ENCODE measurements at regions not wholly inside any gene's neighbourhood (a gene's known extent, or its start where the extent isn't known, plus 50 kb on each side); places are given as distances from the start of the nearest gene placed in this dataset.

- TF ChIP-seq POLR2AphosphoS5 (IDR thresholded peaks at IDR 0.05; ENCODE audit: low read depth, low read length) (no peak), POLR2A (IDR thresholded peaks at IDR 0.05; ENCODE audit: low read depth, low read length) (no peak), PAX5 (IDR thresholded peaks at IDR 0.05; ENCODE audit: insufficient read depth, low read length, severe bottlenecking) (no peak), POU2F2 (IDR thresholded peaks at IDR 0.05; ENCODE audit: low read depth, low read length) (no peak), TAF1 (IDR thresholded peaks at IDR 0.05; ENCODE audit: low read depth, low read length) (no peak), SPI1 (IDR thresholded peaks at IDR 0.05; ENCODE audit: low read depth, low read length) (no peak)
- FAIRE-seq (no peak), DNase-seq (ENCODE audit: insufficient read length, low spot score) (no peak)
Measured at GRCh38 chr7:110148054-110148453, 942.9 kb upstream of the LRRN3 start.

DNA sequence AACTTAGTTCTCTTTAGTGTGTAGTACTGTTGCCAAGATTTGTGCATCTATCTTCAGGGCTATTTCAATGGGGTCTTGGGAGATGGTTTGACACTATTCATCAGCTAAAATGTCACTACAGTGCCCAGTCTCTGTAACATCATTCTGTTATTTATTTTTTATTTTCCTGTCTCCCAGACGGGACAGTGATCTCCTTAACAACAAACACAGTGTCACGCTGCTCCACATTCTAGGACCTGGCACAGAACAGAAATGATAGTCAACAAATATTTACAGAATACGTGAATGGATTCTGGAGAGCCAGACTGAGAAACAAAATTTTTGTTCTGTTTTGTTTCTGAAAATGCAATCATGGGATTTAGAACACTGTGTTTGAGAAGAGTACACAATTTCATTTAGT is 937.7 kb upstream of the LRRN3 start:
- FAIRE-seq (no peak), DNase-seq (ENCODE audit: insufficient read length, low spot score) (no peak)
- TF ChIP-seq PAX5 (IDR thresholded peaks at IDR 0.05; ENCODE audit: insufficient read depth, low read length, severe bottlenecking): no peak
- no peak for TF ChIP-seq POLR2AphosphoS5 (IDR thresholded peaks at IDR 0.05; ENCODE audit: low read depth, low read length)

DNA sequence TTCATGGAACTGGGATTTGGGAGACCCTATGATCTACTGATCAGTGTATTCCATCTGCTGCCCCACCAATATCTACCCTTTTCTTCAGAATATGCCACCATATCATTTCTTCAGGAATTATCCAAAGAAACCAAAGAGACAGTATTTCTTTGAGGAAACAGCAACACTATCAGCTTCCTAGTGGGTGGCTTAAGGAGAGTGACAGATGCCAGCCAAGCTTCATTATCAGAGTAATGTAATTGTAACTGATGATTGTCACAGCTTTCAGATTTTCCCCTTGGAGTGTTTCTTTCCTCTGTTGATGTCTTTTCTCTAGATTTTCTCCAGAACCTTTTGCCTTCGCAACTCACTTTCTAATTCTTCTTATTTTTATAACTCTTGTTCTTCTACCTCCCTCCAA is 934.4 kb upstream of the LRRN3 start:
- FAIRE-seq (no peak), DNase-seq (ENCODE audit: insufficient read length, low spot score) (no peak)
- TF ChIP-seq POLR2A (IDR thresholded peaks at IDR 0.05; ENCODE audit: low read depth, low read length): no peak
- no peak for TF ChIP-seq POU2F2 (IDR thresholded peaks at IDR 0.05; ENCODE audit: low read depth, low read length)
- no peak for TF ChIP-seq PAX5 (IDR thresholded peaks at IDR 0.05; ENCODE audit: insufficient read depth, low read length, severe bottlenecking)
- no peak for TF ChIP-seq POLR2AphosphoS5 (IDR thresholded peaks at IDR 0.05; ENCODE audit: low read depth, low read length)
- TF ChIP-seq SPI1 (IDR thresholded peaks at IDR 0.05; ENCODE audit: low read depth, low read length): no peak
- no peak for TF ChIP-seq TAF1 (IDR thresholded peaks at IDR 0.05; ENCODE audit: low read depth, low read length)

DNA sequence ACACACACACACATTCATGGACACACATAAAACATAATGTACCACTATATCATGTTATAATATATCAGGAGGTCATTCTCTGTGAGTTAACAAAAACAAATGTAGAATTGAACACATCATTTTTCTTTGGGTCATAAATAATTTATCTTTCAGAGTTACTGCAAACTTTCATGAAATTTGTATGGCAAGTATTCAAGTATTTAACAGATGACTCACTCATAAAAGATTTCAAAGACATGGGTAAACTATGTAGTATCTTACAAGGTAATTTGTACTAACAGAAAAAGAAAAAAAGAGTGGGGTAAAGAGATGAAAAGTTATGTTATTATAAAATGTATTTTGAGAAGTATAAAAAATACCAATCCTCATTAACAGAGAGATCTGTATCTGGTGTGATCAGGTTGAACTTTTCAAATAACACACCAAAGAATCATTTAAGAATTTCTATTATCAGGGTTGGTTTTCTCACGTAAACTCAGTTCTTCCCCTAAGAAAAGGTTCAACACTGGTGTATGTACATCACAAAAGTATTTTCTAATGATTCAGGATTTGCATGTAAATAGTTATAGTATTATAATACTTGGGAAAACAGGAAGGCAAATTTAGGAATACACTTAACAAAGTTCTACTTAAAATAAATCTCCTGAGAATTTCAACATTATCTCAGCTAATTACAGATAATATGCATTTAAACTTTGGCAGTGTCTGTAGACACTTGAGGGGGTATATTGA is 933.1 kb upstream of the LRRN3 start:
- no peak for DNase-seq (ENCODE audit: insufficient read length, low spot score)
- FAIRE-seq: no peak
- TF ChIP-seq POU2F2 (IDR thresholded peaks at IDR 0.05; ENCODE audit: low read depth, low read length) (no peak), PAX5 (IDR thresholded peaks at IDR 0.05; ENCODE audit: insufficient read depth, low read length, severe bottlenecking) (no peak), SPI1 (IDR thresholded peaks at IDR 0.05; ENCODE audit: low read depth, low read length) (no peak), TAF1 (IDR thresholded peaks at IDR 0.05; ENCODE audit: low read depth, low read length) (no peak), POLR2AphosphoS5 (IDR thresholded peaks at IDR 0.05; ENCODE audit: low read depth, low read length) (no peak), POLR2A (IDR thresholded peaks at IDR 0.05; ENCODE audit: low read depth, low read length) (no peak)

DNA sequence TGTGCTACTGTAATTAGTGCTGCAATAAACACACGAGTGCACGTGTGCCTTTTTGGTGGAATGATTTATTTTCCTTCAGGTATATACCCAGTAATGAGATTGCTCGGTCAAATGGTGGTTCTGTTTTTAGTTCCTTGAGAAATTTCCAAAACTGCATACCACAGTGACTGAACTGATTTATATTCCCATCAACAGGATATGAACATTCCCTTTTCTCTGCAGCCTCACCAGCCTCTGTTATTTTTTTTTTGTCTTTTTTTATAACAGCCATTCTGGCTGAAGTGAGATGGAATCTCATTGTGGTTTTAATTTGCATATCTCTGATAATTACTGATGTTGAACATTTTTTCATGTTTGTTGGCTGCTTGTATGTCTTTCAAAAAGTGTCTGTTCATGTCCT is 922.9 kb upstream of the LRRN3 start:
- FAIRE-seq (no peak), DNase-seq (ENCODE audit: insufficient read length, low spot score) (no peak)
- TF ChIP-seq PAX5 (IDR thresholded peaks at IDR 0.05; ENCODE audit: insufficient read depth, low read length, severe bottlenecking): no peak
- no peak for TF ChIP-seq POLR2A (IDR thresholded peaks at IDR 0.05; ENCODE audit: low read depth, low read length)
- no peak for TF ChIP-seq POU2F2 (IDR thresholded peaks at IDR 0.05; ENCODE audit: low read depth, low read length)
- TF ChIP-seq TAF1 (IDR thresholded peaks at IDR 0.05; ENCODE audit: low read depth, low read length): no peak
- no peak for TF ChIP-seq SPI1 (IDR thresholded peaks at IDR 0.05; ENCODE audit: low read depth, low read length)
- no peak for TF ChIP-seq POLR2AphosphoS5 (IDR thresholded peaks at IDR 0.05; ENCODE audit: low read depth, low read length)

- no peak for DNase-seq (ENCODE audit: insufficient read length, low spot score)
- FAIRE-seq: no peak
- TF ChIP-seq POLR2A (IDR thresholded peaks at IDR 0.05; ENCODE audit: low read depth, low read length) (no peak), POLR2AphosphoS5 (IDR thresholded peaks at IDR 0.05; ENCODE audit: low read depth, low read length) (no peak), SPI1 (IDR thresholded peaks at IDR 0.05; ENCODE audit: low read depth, low read length) (no peak), TAF1 (IDR thresholded peaks at IDR 0.05; ENCODE audit: low read depth, low read length) (no peak), PAX5 (IDR thresholded peaks at IDR 0.05; ENCODE audit: insufficient read depth, low read length, severe bottlenecking) (no peak), POU2F2 (IDR thresholded peaks at IDR 0.05; ENCODE audit: low read depth, low read length) (no peak)
Measured at GRCh38 chr7:110170841-110171240, 920.1 kb upstream of the LRRN3 start.

DNA sequence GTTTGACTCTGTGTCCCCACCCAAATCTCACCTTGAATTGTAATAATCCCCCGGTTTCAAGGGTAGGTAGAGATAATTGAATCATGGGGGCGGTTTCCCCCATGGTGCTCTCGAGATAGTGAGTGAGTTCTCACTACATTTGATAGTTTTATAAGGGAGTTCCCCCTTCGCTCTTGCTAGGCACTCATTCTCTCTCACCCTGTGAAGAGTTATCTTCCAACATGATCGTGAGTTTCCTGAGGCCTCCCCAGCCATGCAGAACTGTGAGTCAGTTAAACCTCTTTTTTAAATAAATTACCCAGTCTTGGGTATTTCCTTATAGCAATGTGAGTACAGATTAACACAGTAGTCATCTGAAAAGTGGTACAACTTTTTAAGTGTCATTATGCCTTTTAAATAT is 913.5 kb upstream of the LRRN3 start:
- DNase-seq (ENCODE audit: insufficient read length, low spot score) (no peak), FAIRE-seq (no peak)
- TF ChIP-seq POLR2AphosphoS5 (IDR thresholded peaks at IDR 0.05; ENCODE audit: low read depth, low read length): no peak
- no peak for TF ChIP-seq POU2F2 (IDR thresholded peaks at IDR 0.05; ENCODE audit: low read depth, low read length)
- TF ChIP-seq POLR2A (IDR thresholded peaks at IDR 0.05; ENCODE audit: low read depth, low read length): no peak
- no peak for TF ChIP-seq PAX5 (IDR thresholded peaks at IDR 0.05; ENCODE audit: insufficient read depth, low read length, severe bottlenecking)
- no peak for TF ChIP-seq SPI1 (IDR thresholded peaks at IDR 0.05; ENCODE audit: low read depth, low read length)
- TF ChIP-seq TAF1 (IDR thresholded peaks at IDR 0.05; ENCODE audit: low read depth, low read length): no peak

DNA sequence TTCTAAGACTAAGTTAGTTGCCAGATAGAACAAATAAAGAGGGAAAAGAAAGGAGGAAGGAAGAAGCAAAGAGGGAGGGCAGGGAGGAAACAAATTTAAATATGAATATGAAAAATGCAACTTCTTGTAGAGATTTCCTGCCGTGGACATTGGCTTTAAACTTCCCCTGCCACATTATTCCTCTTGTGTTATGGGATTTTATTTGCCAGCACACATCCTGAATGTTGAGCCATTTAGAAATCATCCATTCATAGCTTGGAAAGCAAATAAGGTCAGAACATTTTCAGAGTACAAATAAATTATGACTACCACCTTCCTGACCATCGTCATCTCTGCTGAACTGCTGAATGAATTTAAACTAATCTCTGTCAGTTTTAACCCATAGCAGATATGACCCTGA is 911.9 kb upstream of the LRRN3 start:
- no peak for FAIRE-seq
- no peak for DNase-seq (ENCODE audit: insufficient read length, low spot score)
- TF ChIP-seq SPI1 (IDR thresholded peaks at IDR 0.05; ENCODE audit: low read depth, low read length) (no peak), POLR2AphosphoS5 (IDR thresholded peaks at IDR 0.05; ENCODE audit: low read depth, low read length) (no peak), POU2F2 (IDR thresholded peaks at IDR 0.05; ENCODE audit: low read depth, low read length) (no peak), TAF1 (IDR thresholded peaks at IDR 0.05; ENCODE audit: low read depth, low read length) (no peak), PAX5 (IDR thresholded peaks at IDR 0.05; ENCODE audit: insufficient read depth, low read length, severe bottlenecking) (no peak), POLR2A (IDR thresholded peaks at IDR 0.05; ENCODE audit: low read depth, low read length) (no peak)

GRCh38 chr7:110181768-110182167 is 909.2 kb upstream of the LRRN3 start:
- TF ChIP-seq POU2F2 (IDR thresholded peaks at IDR 0.05; ENCODE audit: low read depth, low read length) (no peak), POLR2A (IDR thresholded peaks at IDR 0.05; ENCODE audit: low read depth, low read length) (no peak), SPI1 (IDR thresholded peaks at IDR 0.05; ENCODE audit: low read depth, low read length) (no peak), POLR2AphosphoS5 (IDR thresholded peaks at IDR 0.05; ENCODE audit: low read depth, low read length) (no peak), PAX5 (IDR thresholded peaks at IDR 0.05; ENCODE audit: insufficient read depth, low read length, severe bottlenecking) (no peak), TAF1 (IDR thresholded peaks at IDR 0.05; ENCODE audit: low read depth, low read length) (no peak)
- DNase-seq (ENCODE audit: insufficient read length, low spot score) (no peak), FAIRE-seq (no peak)

DNA sequence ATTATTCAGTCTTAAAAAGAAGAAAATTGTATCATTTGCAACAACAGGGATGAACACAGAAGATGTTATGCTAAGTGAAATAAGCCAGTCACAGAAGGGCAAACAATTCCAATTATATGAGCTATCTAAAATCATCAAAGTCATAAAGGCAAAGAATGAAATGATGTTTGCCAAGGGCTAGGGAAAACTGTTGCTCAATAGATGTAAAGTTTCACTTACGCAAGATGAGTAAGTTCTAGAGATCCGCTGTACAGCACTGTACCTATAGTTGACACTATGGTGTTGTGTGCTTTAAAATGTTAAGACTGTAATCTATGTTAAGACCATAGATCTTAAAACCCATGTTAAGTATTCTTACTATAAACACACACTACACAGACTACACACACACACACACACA is 904.6 kb upstream of the LRRN3 start:
- FAIRE-seq: no peak
- DNase-seq (ENCODE audit: insufficient read length, low spot score): no peak
- no peak for TF ChIP-seq POU2F2 (IDR thresholded peaks at IDR 0.05; ENCODE audit: low read depth, low read length)
- no peak for TF ChIP-seq TAF1 (IDR thresholded peaks at IDR 0.05; ENCODE audit: low read depth, low read length)
- TF ChIP-seq SPI1 (IDR thresholded peaks at IDR 0.05; ENCODE audit: low read depth, low read length): no peak
- no peak for TF ChIP-seq POLR2A (IDR thresholded peaks at IDR 0.05; ENCODE audit: low read depth, low read length)

Data from GM12891 (cell line).